22Rv1 (cell line): ENCODE measurements at regions not wholly inside any gene's neighbourhood (a gene's known extent, or its start where the extent isn't known, plus 50 kb on each side); places are given as distances from the start of the nearest gene placed in this dataset.

Experiments
- H3K27ac ChIP-seq: fragments of 450-650 bp; 2 replicates; pipeline ENCODE4 v1.5.1; 2017
- CTCF ChIP-seq: fragments of 450-650 bp; IDR thresholded peaks from 2 replicates; pipeline ENCODE4 v1.5.1; 2017; ENCODE audit warnings: mild to moderate bottlenecking
- ZFX ChIP-seq: fragments of 450-650 bp; IDR thresholded peaks from 2 replicates; pipeline ENCODE4 v1.6.1; 2017; ENCODE audit warnings: antibody characterized with exemption, borderline replicate concordance

GRCh38 chr18:40493316-40493715, 1461.7 kb upstream of the PIK3C3 start:
- no peak for TF ChIP-seq CTCF
- TF ChIP-seq ZFX = no peak
- no peak overlapping the region for H3K27ac ChIP-seq

- H3K27ac ChIP-seq = no peak overlapping the region
- TF ChIP-seq CTCF (no peak), ZFX (no peak)
Observed at GRCh38 chr18:40489301-40489700, 1465.7 kb upstream of the PIK3C3 start.

- H3K27ac ChIP-seq = no peak overlapping the region
- TF ChIP-seq CTCF = no peak
- TF ChIP-seq ZFX = no peak
Observed at GRCh38 chr18:40485318-40485717, 1469.7 kb upstream of the PIK3C3 start.

GRCh38 chr18:40473221-40474029, 1481.6 kb upstream of the PIK3C3 start:
- TF ChIP-seq CTCF (no peak), ZFX (no peak)
- H3K27ac ChIP-seq = no peak overlapping the region

- no peak for TF ChIP-seq ZFX
- no peak for TF ChIP-seq CTCF
Observed at GRCh38 chr18:40470723-40471122, 1484.3 kb upstream of the PIK3C3 start.

GRCh38 chr18:40469851-40470250, 1485.2 kb upstream of the PIK3C3 start:
- TF ChIP-seq ZFX (no peak), CTCF (no peak)
- no peak overlapping the region for H3K27ac ChIP-seq

More at GRCh38 chr18:40470723-40471122, 1484.3 kb upstream of the PIK3C3 start:
- no peak overlapping the region for H3K27ac ChIP-seq

- TF ChIP-seq CTCF = no peak
- TF ChIP-seq ZFX = no peak
- H3K27ac ChIP-seq = no peak overlapping the region
Observed at GRCh38 chr18:40469316-40469715, 1485.7 kb upstream of the PIK3C3 start.
